Testis (tissue), 2 donors: ENCODE measurements at regions not wholly inside any gene's neighbourhood (a gene's known extent, or its start where the extent isn't known, plus 50 kb on each side); places are given as distances from the start of the nearest gene placed in this dataset.

ENCODE experiments used
- POLR2A ChIP-seq: fragments of 450-650 bp; IDR thresholded peaks from one replicate; pipeline ENCODE4 v1.6.1; 2017; ENCODE audit warnings: antibody characterized with exemption, mild to moderate bottlenecking, moderate library complexity
- TF ChIP-seq, protein P1 (sequence below), 3 experiments: fragments of 450-650 bp in 2 of 3; fragments of 200-600 bp in 1 of 3; sonication (generic) in 1 of 3; IDR thresholded peaks; one replicate each; pipeline ENCODE4 v1.5.1; 2016 to 2019; ENCODE audit warnings: antibody characterized with exemption in 3 of 3, mild to moderate bottlenecking in 2 of 3, moderate library complexity in 1 of 3

DNA sequence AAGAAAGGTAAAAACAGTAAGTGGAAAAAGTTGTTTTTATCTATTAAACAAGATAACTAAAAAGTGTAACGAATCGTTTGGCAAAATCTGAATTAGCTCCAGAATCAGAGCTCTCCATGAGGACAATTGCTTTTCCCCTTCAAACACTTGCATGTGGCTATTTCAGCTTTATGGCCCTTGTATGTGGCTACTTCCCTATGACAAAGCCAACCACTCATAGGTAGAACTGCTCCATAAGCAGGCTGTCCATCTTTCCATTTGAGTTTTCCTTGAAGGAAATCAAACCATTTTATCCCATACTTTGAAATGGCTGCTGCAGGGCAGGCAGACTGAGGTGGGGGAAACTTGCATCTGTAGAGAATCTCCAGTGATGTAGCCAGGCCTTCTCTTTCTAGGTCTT lies 445.5 kb upstream of the ID2 start:
- TF ChIP-seq, protein P1, sequence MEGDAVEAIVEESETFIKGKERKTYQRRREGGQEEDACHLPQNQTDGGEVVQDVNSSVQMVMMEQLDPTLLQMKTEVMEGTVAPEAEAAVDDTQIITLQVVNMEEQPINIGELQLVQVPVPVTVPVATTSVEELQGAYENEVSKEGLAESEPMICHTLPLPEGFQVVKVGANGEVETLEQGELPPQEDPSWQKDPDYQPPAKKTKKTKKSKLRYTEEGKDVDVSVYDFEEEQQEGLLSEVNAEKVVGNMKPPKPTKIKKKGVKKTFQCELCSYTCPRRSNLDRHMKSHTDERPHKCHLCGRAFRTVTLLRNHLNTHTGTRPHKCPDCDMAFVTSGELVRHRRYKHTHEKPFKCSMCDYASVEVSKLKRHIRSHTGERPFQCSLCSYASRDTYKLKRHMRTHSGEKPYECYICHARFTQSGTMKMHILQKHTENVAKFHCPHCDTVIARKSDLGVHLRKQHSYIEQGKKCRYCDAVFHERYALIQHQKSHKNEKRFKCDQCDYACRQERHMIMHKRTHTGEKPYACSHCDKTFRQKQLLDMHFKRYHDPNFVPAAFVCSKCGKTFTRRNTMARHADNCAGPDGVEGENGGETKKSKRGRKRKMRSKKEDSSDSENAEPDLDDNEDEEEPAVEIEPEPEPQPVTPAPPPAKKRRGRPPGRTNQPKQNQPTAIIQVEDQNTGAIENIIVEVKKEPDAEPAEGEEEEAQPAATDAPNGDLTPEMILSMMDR (IDR thresholded peaks at IDR 0.05): no peak
- TF ChIP-seq POLR2A: no peak
